Hematopoietic multipotent progenitor cell (in vitro differentiated cells): ENCODE measurements at regions not wholly inside any gene's neighbourhood (a gene's known extent, or its start where the extent isn't known, plus 50 kb on each side); places are given as distances from the start of the nearest gene placed in this dataset.

Source experiments
- DNase-seq, 3 donors: peaks; one replicate each; pipeline ENCODE4 v3.0.0-alpha.2; 2011 to 2015; ENCODE audit warnings: low read depth in 2 of 3, low spot score in 2 of 3

- no peak for DNase-seq
Measured at GRCh38 chr11:134679592-134679991, 267.6 kb upstream of the B3GAT1 start.

GRCh38 chr11:134678744-134679143, 266.7 kb upstream of the B3GAT1 start:
- no peak for DNase-seq

DNA sequence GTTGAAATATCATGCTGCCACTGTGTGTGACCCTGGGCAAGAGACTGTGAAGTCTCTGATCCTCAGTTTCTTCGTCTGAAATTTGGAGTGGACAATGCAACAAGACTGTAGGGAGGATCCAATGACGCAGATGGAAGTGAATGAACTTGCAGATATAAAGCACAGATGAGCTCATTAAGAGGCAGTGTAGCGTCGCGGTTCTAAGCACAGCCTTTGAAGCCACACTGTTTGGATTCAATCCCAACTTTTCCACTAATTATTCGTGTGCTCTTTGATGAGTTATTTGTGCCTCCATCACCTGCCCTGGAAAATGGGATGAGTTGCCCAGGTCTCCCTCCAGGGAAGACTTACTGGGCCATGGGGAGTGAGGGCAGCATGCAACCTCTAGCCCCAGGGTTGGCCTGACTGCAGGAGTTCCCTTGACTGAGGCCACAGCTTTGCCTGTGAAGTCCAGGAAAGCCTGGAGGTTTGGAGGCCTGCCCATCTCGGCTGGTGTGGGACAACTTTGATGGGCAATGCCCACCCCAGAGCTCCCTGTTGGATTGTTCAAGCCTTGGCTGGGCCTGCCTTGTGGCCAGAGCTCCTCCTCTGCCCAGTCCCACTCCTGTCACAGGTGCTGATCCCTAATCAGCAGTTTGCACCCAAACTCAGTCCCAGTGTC, 266.0 kb upstream of the B3GAT1 start:
- DNase-seq: no peak

- DNase-seq: no peak
Measured at GRCh38 chr11:134677397-134677822, 265.4 kb upstream of the B3GAT1 start.

- DNase-seq: no peak
Measured at GRCh38 chr11:134676516-134677287, 264.7 kb upstream of the B3GAT1 start.

DNA sequence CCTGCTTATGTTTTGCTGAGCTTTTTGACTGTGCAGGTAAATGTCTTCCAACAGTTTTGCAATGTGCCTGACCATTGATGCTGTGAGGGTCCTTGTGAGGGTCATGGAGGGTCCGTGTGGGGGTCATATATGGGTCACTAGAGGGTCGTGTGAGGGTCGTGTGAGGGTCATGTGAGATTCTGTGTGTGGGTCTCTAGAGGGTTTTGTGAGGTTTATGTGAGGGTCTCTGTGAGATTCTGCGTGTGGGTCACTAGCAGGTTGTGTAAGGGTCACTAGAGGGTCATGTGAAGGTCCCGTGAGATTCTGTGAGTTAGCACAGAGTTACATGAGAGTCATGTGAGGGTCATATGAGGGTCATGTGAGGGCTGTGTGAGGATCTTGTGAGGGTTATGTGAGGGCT, 263.9 kb upstream of the B3GAT1 start:
- DNase-seq: no peak

GRCh38 chr11:134674974-134675373, 262.9 kb upstream of the B3GAT1 start:
- DNase-seq: no peak

DNA sequence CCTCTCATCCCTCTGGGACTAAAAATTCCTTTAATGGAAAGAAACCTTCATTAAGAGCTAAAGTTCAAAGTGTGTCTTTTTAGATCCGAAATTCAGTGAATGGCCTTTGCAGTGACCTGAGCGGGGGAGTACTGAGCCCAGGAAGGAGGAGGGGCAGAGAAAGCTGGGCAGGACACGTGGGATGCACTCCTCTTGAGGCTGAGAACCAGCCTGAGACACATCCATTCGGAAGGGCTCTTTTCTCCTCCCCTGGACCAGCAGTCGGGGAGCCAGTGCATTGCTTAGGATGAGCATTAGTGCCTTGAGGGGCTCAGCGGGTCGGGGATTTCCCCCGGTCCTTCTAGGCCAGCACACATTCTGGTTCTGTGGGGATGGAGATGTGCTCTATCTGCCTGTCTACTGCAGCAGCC, 258.9 kb upstream of the B3GAT1 start:
- no peak for DNase-seq

DNA sequence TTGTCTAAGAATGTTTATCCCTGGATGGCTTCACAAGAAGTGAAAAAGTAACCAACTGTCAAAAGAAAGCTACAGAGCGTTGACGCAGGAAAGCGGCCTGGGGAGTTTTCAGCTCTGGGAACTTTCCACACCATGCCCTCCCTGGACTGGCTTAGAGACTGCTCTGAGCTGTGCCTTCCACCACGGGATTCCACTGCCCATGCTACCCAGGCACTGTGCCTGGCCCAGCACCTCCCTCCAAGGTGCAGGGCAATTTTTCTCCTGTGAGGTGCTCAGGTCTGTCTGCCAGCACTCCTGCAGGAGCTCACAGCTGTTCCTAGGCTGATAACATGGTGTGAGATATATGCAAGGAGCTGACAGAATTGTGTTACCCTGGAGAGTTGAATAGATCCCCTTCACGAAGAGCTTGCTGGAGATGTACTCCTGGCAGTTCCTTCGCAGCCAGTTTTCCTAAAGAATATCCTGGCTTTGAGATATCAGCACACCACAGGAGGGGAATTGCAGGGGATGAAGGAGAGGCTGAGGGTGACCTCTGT, 258.3 kb upstream of the B3GAT1 start:
- DNase-seq: no peak

- no peak for DNase-seq
Measured at GRCh38 chr11:134669796-134670195, 257.8 kb upstream of the B3GAT1 start.

DNA sequence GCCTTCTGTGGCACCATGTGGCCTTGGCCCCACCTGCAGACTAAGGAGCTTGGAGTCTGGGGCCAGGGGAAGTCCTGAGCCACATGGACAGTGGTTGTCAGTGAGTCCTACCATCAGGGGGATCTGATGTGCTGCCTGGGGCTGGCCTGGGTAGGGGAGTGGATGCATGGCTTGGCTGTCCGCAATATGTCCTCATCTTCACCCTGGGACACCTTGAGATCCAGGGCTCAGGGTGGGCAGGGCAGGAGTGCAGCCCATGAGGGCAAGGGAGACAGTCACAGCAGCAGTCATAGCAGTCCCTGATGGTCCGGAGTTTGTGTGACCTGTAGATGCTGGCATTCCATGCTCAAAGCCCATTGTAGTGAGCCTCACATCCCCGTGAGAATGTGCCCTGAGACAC, 256.8 kb upstream of the B3GAT1 start:
- no peak for DNase-seq

- DNase-seq: no peak
Measured at GRCh38 chr11:134668076-134668475, 256.0 kb upstream of the B3GAT1 start.

DNA sequence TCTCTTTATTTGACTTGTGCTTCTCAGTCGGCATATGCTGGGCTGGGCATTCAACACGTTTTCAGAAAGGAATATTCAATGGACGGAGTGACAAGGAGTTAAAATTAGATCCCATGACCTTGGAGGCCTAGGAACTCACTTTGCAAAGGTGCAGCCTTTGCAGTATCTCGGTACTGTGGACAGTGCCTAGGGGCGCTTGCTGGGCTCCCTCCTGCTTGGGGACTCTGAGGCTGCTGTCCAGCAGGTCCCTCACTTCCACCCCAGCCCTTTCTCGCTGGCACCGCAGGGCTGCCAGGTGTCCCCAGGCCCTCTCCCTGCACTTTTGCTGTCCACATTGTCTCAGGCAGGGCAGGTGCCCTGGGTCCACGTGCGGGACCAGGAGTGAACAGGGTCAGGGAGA, 255.5 kb upstream of the B3GAT1 start:
- DNase-seq: no peak

GRCh38 chr11:134667175-134667500, 255.1 kb upstream of the B3GAT1 start:
- DNase-seq: no peak

- DNase-seq: no peak
Measured at GRCh38 chr11:134666273-134667174, 254.5 kb upstream of the B3GAT1 start.

DNA sequence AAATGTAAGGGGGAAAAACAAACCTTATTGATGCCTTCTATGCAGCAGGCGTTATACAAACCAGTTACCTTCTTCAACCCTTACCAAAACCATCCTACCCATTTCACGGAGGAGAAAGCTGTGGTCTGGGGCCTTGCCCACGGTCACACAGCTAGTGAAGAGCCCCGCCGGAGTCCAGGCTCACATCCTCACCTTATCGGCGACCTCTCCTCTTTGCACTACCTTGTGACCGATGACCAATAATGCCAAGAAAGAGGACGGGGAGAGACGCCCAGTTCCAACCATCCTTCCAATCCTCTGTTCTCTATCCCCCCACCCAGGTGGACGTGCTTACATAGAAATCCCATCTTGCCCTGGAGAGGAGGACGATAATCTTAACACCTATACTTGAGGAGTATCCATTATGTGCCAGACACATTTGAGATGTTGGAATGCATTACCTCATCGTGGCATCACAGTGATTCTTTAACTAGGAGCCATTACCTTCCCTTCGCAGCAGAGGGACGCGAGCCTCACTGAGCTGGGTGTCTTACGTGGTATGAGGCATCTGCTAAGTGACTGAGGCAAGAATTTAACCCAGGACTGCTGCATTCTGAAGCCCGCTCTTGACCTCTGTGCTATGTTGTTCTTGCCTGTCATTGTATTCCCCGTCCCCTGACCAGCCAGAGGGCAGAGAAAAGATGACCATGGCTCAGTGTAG, 253.7 kb upstream of the B3GAT1 start:
- DNase-seq: no peak

DNA sequence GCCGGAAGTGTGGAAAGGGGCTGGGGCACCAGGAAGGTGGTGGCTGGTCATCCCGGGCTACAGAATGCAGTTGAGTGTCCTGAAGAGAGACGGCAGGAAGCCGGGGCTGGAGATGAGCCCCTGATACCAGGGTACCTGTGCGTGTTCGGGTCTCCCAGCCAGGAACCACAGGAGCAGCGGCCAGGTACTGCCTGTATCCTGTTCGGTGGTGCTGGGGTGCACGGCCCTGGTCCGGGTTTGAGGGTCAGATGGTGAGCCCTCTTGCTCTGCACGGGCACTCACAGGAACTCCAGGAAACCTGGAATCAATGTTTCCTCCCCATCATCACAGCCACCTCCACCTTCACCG, 253.1 kb upstream of the B3GAT1 start:
- no peak for DNase-seq

- no peak for DNase-seq
Measured at GRCh38 chr11:134664447-134665187, 252.6 kb upstream of the B3GAT1 start.

DNA sequence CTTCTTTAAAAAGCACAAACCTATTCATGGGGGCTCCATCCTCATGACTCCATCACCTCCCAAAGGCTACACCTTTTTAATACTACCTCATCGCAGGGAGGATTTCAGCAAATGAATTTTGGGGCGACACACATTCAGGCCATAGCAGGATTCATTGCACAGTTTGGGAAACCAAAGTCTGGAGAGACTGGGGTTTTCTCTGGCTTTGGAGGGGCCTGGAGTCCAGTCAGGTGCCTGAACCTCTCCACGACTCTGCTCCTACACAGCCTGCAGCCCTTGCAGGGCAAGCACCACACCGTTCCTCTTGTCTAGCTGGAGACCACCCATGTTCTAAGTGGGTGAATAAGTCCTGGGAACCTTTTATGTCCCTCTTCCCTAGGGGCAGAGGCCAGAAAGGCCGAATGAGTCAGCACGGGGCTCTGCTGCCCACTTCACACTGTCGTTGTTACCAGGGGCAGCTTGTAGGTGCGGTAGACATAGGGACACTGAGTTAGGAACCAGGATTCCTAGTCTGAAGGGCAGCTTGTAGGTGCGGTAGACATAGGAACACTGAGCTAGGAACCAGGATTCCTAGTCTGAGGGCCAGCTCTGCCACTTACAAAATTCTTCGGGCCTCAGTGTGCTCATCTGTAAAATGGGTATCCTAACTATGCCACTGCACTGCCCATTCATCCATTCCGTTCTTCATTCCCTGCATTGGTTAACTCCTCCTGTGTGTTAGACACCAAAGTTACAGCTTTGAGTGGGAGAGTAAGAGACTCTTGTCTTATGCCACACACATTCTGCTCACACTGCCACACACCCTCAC, 251.7 kb upstream of the B3GAT1 start:
- DNase-seq: no peak
